GM19351 (cell line): ENCODE measurements at regions not wholly inside any gene's neighbourhood (a gene's known extent, or its start where the extent isn't known, plus 50 kb on each side); places are given as distances from the start of the nearest gene placed in this dataset.

ENCODE experiments used
- ATAC-seq: cut with Tn5 transposase; IDR thresholded peaks from one replicate; pipeline ENCODE4 v1.9.1; 2021; ENCODE audit warnings: mild to moderate bottlenecking, moderate library complexity; ENCODE audit not compliant: unreplicated experiment

GRCh38 chr2:158732573-158733429, 62.3 kb upstream of the DAPL1 start:
- ATAC-seq, result no peak

GRCh38 chr2:158733430-158733755, 61.7 kb upstream of the DAPL1 start:
- ATAC-seq, result no peak

DNA sequence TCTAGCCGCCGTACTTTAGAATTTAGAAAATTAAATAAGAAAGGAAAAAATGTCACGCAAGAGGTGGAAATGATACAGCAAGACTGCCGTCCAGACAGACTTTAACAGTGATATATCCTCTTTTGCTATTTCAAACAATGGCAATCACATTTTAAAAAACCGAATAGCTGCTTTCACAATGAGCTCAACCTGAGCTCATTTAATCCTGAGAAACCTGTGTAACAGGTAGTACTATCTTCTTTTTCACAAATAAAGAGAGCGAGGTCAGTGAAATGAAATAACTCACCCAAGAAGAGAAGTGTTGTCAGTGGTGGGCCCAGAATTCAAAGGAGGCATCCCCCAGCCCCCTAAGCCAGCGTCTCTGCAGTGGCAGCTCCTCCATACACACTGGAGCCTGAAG, 60.7 kb upstream of the DAPL1 start:
- no peak for ATAC-seq

- ATAC-seq, result no peak
Observed at GRCh38 chr2:158735822-158736580, 59.1 kb upstream of the DAPL1 start.

DNA sequence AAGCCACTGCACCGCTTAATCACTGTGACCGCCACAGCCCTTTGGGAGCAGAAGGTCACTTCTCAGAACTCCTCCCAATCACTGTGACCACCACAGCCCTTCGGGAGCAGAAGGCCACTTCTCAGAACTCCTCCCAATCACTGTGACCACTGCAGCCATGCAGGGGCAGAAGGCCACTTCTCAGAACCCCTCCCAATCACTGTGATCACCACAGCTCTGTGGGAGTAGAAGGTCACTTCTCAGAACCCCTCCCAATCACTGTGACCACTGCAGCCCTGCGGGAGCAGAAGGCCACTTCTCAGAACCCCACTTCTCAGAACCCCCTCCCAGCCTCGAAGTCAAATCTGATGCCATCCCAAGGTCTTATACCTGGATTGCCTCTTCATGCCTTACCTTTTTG, 56.8 kb upstream of the DAPL1 start:
- no peak for ATAC-seq

GRCh38 chr2:158740127-158740526, 55.0 kb upstream of the DAPL1 start:
- ATAC-seq, result no peak

DNA sequence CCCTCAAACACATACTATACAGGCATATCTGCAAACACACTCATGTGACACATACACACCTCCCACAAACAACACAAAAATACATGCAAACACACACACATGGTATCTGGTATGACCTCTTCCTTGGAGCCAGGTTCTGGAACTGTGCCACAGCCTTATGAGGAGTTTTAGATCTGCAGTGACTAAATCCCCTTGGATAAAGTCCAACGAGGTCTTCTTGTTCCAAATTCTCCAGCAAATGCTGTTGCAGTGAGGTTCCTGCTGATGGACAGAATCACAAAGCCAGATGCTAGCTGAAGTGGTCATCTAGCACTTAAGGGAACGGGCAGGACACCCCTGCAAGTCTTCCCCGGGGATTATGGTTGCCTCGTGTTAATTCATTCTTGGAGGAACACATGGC, 54.5 kb upstream of the DAPL1 start:
- no peak for ATAC-seq

GRCh38 chr2:158741625-158742024, 53.5 kb upstream of the DAPL1 start:
- no peak for ATAC-seq

DNA sequence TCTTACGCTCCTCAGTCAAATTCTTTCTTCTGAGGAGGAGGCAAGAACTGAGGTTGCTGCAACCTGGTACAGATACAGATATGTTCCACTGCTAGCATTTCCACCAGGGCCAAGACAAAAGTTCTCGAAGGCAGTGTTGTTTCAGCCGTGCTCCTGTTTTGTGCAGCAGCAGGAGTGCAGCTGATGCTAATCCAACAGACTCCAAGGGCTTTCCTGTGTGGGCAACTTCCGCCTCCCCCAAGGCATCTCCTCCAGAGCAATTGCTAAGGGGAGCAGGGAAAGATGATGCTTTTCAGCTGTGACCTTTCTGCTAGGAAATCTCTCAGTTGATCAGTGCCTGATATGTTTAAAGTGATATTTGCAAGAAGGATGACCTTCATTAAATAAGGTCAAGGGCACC, 52.6 kb upstream of the DAPL1 start:
- ATAC-seq, result no peak

GRCh38 chr2:158743466-158743865, 51.7 kb upstream of the DAPL1 start:
- ATAC-seq, result no peak

- ATAC-seq, result no peak
Observed at GRCh38 chr2:158743879-158744278, 51.2 kb upstream of the DAPL1 start.

GRCh38 chr2:158745067-158745865, 49.9 kb upstream of the DAPL1 start:
- ATAC-seq, result peak; percentile 80
